Heart left ventricle (tissue), 16 donors: ENCODE measurements at regions not wholly inside any gene's neighbourhood (a gene's known extent, or its start where the extent isn't known, plus 50 kb on each side); places are given as distances from the start of the nearest gene placed in this dataset.

Experiments used
- ATAC-seq, 4 donors: fragments of 200-7000 bp; cut with Tn5 transposase; one replicate each; pipeline ENCODE4 v1.9.1; 2020 to 2022; ENCODE audit warnings: moderate library complexity in 4 of 4, mild to moderate bottlenecking in 3 of 4, moderate number of reproducible peaks in 1 of 4
- DNase-seq, 5 donors: peaks; one replicate each; pipeline ENCODE4 v3.0.0-alpha.2; 2020
- H3K27ac ChIP-seq, 12 donors: fragments of 200-600 bp; sonication (generic) in 4 of 12; one replicate each; pipeline versions ENCODE4 v1.5.0 to v1.8.0; 2016 to 2022; ENCODE audit warnings: mild to moderate bottlenecking in 2 of 12
- H3K27me3 ChIP-seq, 9 donors: fragments of 200-600 bp; sonication (generic) in 2 of 9; one replicate each; pipeline versions ENCODE4 v1.5.1 to v1.8.0; 2016 to 2022; ENCODE audit warnings: mild to moderate bottlenecking in 3 of 9
- H3K36me3 ChIP-seq, 9 donors: fragments of 200-600 bp; sonication (generic) in 2 of 9; one replicate each; pipeline versions ENCODE4 v1.5.0 to v1.8.0; 2018 to 2022; ENCODE audit warnings: mild to moderate bottlenecking in 2 of 9
- H3K4me1 ChIP-seq, 12 donors: fragments of 200-600 bp; sonication (generic) in 4 of 12; one replicate each; pipeline versions ENCODE4 v1.5.0 to v1.8.0; 2016 to 2022; ENCODE audit warnings: mild to moderate bottlenecking in 3 of 12
- H3K4me3 ChIP-seq, 12 donors: fragments of 200-600 bp; sonication (generic) in 4 of 12; one replicate each; pipeline versions ENCODE4 v1.5.0 to v1.8.0; 2017 to 2022; ENCODE audit warnings: mild to moderate bottlenecking in 9 of 12, moderate library complexity in 4 of 12
- H3K9me3 ChIP-seq, 12 donors: fragments of 200-600 bp; sonication (generic) in 4 of 12; one replicate each; pipeline versions ENCODE4 v1.5.0 to v1.8.0; 2016 to 2022; ENCODE audit warnings: mild to moderate bottlenecking in 1 of 12
- POLR2A ChIP-seq, 2 donors: fragments of 450-650 bp; IDR thresholded peaks; one replicate each; pipeline ENCODE4 v1.6.1; 2017; ENCODE audit warnings: antibody characterized with exemption in 2 of 2, mild to moderate bottlenecking in 2 of 2, moderate library complexity in 2 of 2
- WGBS, 4 donors: extraction: QIAGEN DNeasy Blood & Tissue Kit in 2 of 4; methylation state at CpG; one replicate each; pipeline versions ENCODE4 v1.1.5 to v1.1.7; 2013 to 2018; 5-methylcytosine and 5-hydroxymethylcytosine counted together
- intact Hi-C, 10 donors: fragments of 100-400 bp; cut with DNase I; formaldehyde crosslinking; loops; one replicate each; pipeline versions ENCODE4 v1.11.1 to v1.14.2; 2022
- TF ChIP-seq, protein P1 (sequence below), 12 donors: fragments of 200-600 bp; sonication (generic) in 4 of 12; IDR thresholded peaks; one replicate each; pipeline versions ENCODE4 v1.5.0 to v1.8.0; 2018 to 2022; ENCODE audit warnings: antibody characterized with exemption in 12 of 12, mild to moderate bottlenecking in 5 of 12
- donor health status: ischemic (EF 13 %, LVEDD 7.1; RV severe dilation, severe dysfunction).
- donor health status: healthy with polysubstance abuse.
- donor health status: DM: no; HTN: yes; CAD: no.
- donor health status: DM: no; HTN: no; CAD: no.
- donor health status: ischemic (EF 25% LVEDD 6.9; RV normal size, moderate dysfunction).
- donor health status: ischemic (EF 25% LVEDD 5.7; RV mildly dilated, moderate dysfunction).
- donor health status: healthy.
- donor health status: DM: yes; HTN: yes; CAD: no.
- donor health status: ischemic (EF 35%, LVEDD 5.7; RV mildly dilated, moderate dysfunction).
- donor health status: nonischemic (EF 11% LVEDD 7.7; RV severe dilation, severe dysfunction).
- donor health status: DM: yes; HTN: yes; CAD: no.
- donor health status: PGD.
- donor health status: ischemic (EF 29% LVEDD 5.4; RV normal size, mild dysfunction).
- donor health status: nonischemic (EF 23%, LVEDD 6.1; RV moderate dilation, normal function).

DNA sequence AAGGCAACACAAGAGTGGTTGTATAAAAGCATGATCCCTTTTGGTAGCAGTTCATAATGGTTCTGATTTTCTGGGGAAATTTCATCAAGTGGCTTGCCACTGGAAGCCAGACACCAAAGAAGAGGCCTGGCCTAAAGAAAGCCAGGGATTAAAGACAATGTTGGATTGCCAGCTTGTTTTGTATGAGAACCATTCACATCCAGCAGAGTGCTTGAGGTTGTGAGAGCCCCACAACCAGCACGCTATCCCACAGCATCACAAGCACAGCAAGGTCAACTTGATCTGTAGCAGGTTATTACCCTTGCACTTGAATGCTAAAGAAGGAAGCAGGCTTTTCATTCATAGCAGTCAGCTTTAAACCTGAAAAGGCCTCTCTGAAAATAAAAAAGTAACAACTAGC lies 399.8 kb downstream of the PLPP3 start:
- Histone ChIP-seq H3K4me1 (peaks cover 0 to 10% (median 2%) of the 10 kb centered on the region in 12 donors), H3K36me3 (no peaks in the 10 kb centered on the region), H3K4me3 (no peak overlapping the region), H3K27ac (no peak overlapping the region), H3K9me3 (no peaks in the 10 kb centered on the region), H3K27me3 (no peaks in the 10 kb centered on the region)
- 88 to 100% (median 97%) methylated on average over 1 of the region's 1 CpG for WGBS, 4 donors
- TF ChIP-seq, protein P1, sequence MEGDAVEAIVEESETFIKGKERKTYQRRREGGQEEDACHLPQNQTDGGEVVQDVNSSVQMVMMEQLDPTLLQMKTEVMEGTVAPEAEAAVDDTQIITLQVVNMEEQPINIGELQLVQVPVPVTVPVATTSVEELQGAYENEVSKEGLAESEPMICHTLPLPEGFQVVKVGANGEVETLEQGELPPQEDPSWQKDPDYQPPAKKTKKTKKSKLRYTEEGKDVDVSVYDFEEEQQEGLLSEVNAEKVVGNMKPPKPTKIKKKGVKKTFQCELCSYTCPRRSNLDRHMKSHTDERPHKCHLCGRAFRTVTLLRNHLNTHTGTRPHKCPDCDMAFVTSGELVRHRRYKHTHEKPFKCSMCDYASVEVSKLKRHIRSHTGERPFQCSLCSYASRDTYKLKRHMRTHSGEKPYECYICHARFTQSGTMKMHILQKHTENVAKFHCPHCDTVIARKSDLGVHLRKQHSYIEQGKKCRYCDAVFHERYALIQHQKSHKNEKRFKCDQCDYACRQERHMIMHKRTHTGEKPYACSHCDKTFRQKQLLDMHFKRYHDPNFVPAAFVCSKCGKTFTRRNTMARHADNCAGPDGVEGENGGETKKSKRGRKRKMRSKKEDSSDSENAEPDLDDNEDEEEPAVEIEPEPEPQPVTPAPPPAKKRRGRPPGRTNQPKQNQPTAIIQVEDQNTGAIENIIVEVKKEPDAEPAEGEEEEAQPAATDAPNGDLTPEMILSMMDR (IDR thresholded peaks at IDR 0.05) = no peak
- ATAC-seq (no peak), DNase-seq (no peak)
- intact Hi-C loops = no loop called here

DNA sequence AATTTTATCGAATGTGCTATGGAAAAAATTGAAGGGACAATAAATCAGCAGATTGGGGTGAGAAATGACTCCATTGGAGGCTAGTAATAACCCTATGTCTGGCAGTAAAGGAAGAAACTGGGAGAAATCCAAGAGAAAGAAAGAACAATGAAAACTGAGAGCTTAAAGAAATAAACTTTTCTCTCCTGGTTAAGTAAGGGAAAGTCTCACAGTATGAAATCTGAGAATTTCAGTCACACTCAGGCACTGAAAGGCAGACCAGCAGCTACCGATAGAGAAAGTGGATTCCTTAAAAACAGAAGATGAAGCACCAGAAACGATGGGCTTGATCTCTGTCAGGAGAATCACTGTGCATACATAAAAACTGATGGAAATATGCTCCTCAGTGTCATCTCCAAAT lies 404.2 kb downstream of the PLPP3 start:
- no peak for DNase-seq
- no peak for ATAC-seq
- TF ChIP-seq, protein P1 (IDR thresholded peaks at IDR 0.05) = no peak
- TF ChIP-seq POLR2A (IDR thresholded peaks at IDR 0.05) = no peak
- Histone ChIP-seq H3K27me3 (no peaks in the 10 kb centered on the region), H3K4me3 (no peak overlapping the region), H3K4me1 (peaks cover 0 to 10% (median 0%) of the 10 kb centered on the region in 12 donors), H3K36me3 (no peaks in the 10 kb centered on the region), H3K27ac (no peak overlapping the region), H3K9me3 (peaks cover 0 to 7% (median 0%) of the 10 kb centered on the region in 12 donors)
- WGBS, 4 donors = 91 to 95% (median 93%) methylated on average over 3 of the region's 3 CpGs
- intact Hi-C loops = no loop called here

DNA sequence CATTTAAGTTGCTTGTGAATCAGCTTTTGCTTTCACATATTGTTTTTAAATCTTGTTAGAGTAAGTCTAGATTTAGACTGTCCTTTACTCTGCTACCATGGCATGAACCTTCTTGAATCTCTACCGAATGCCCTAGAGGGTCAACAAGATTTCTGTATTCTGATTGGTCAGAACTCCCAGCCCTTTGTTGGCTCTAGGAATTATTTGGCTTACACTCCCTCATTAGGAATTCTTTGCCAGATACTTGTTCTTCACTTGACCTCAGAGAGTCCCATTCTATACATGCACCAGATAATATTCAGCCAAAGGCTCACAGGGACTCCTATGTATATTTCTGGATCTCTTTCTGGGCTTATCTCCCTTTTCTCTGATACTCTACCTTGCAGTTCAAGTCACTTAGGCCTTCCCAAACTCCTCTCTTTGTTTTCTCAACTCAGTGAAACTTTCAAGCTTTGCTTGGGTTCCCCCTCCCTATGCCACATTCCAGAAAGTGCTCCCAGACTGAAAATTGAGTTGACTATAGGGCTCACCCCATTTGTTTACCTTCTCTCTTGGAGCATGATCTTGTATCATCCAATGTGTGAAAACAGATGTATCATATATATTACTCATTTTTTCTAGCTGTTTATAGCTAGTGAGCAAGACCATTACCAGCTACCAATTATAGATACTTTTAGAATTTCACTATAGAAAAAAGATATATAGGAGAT lies 405.0 kb downstream of the PLPP3 start:
- no peak for DNase-seq
- H3K27me3 ChIP-seq = no peaks in the 10 kb centered on the region
- peaks cover 0 to 7% (median 0%) of the 10 kb centered on the region in 12 donors for H3K9me3 ChIP-seq
- peaks cover 0 to 12% (median 0%) of the 10 kb centered on the region in 12 donors for H3K4me1 ChIP-seq
- no peak overlapping the region for H3K27ac ChIP-seq
- no peaks in the 10 kb centered on the region for H3K36me3 ChIP-seq
- no peak overlapping the region for H3K4me3 ChIP-seq
- intact Hi-C loops = no loop called here
- 40 to 58% (median 43%) methylated on average over 1 of the region's 1 CpG for WGBS, 4 donors
- no peak for ATAC-seq
- TF ChIP-seq POLR2A (IDR thresholded peaks at IDR 0.05) = no peak
- TF ChIP-seq, protein P1 (IDR thresholded peaks at IDR 0.05) = no peak

DNA sequence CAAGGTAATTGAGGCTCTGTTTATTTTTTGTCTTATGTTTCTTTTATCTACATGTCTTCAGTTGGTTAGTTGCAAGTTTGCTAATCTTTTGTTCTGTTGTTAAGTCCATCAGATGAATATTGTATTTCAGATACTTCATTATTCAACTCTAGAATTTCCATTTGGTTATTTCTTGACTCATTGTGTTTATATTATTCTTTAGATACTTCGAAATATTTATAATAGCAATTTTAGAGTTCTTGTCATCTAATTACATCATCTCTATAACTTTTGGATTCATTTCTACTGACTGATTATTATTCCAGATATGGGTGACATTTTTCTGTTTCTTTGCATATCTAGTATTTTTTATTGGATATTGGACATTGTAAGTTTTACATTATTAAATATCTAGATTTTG lies 405.6 kb downstream of the PLPP3 start:
- H3K4me1 ChIP-seq = peaks cover 0 to 12% (median 0%) of the 10 kb centered on the region in 12 donors
- H3K27ac ChIP-seq = no peak overlapping the region
- intact Hi-C loops = no loop called here
- H3K9me3 ChIP-seq = peaks cover 0 to 7% (median 0%) of the 10 kb centered on the region in 12 donors
- 80 to 91% (median 87%) methylated on average over 1 of the region's 1 CpG for WGBS, 4 donors
- TF ChIP-seq, protein P1 (IDR thresholded peaks at IDR 0.05) = no peak
- TF ChIP-seq POLR2A (IDR thresholded peaks at IDR 0.05) = no peak
- no peaks in the 10 kb centered on the region for H3K27me3 ChIP-seq
- no peaks in the 10 kb centered on the region for H3K36me3 ChIP-seq
- no peak for ATAC-seq
- H3K4me3 ChIP-seq = no peak overlapping the region
- no peak for DNase-seq
